Aorta (tissue), 5 donors: ENCODE measurements at regions not wholly inside any gene's neighbourhood (a gene's known extent, or its start where the extent isn't known, plus 50 kb on each side); places are given as distances from the start of the nearest gene placed in this dataset.

Experiments
- ATAC-seq: fragments of 200-7000 bp; cut with Tn5 transposase; one replicate; pipeline ENCODE4 v1.9.1; 2022; ENCODE audit warnings: moderate library complexity; ENCODE audit not compliant: low FRiP score
- DNase-seq, 2 donors: peaks; one replicate each; pipeline ENCODE4 v3.0.0-alpha.2; 2020
- H3K27ac ChIP-seq, 2 donors: one replicate each; pipeline ENCODE4 v1.5.1; 2013; ENCODE audit warnings: low read length in 2 of 2, mild to moderate bottlenecking in 2 of 2, moderate library complexity in 2 of 2, control low read depth in 1 of 2, inconsistent platforms in 1 of 2, low read depth in 1 of 2
- H3K27me3 ChIP-seq, 2 donors: one replicate each; pipeline ENCODE4 v1.6.1; 2013; ENCODE audit warnings: control low read depth in 1 of 2, low read length in 1 of 2, mild to moderate bottlenecking in 1 of 2, moderate library complexity in 1 of 2; ENCODE audit not compliant: insufficient read depth in 2 of 2, control insufficient read depth in 1 of 2
- H3K36me3 ChIP-seq, 2 donors: one replicate each; pipeline ENCODE4 v1.6.1; 2013; ENCODE audit warnings: control low read depth in 1 of 2, low read length in 1 of 2, mild to moderate bottlenecking in 1 of 2; ENCODE audit not compliant: insufficient read depth in 2 of 2, control insufficient read depth in 1 of 2
- H3K4me1 ChIP-seq, 2 donors: one replicate each; pipeline ENCODE4 v1.6.1; 2013; ENCODE audit warnings: low read length in 2 of 2, control low read depth in 1 of 2, mild to moderate bottlenecking in 1 of 2, moderate library complexity in 1 of 2; ENCODE audit not compliant: insufficient read depth in 2 of 2, control insufficient read depth in 1 of 2
- H3K4me3 ChIP-seq, 2 donors: one replicate each; pipeline ENCODE4 v1.5.1; 2013; ENCODE audit warnings: low read length in 2 of 2, control low read depth in 1 of 2, mild to moderate bottlenecking in 1 of 2
- H3K9me3 ChIP-seq: one replicate; pipeline ENCODE4 v1.6.1; 2013; ENCODE audit warnings: mild to moderate bottlenecking, low read length; ENCODE audit not compliant: control insufficient read depth
- WGBS, 2 donors: extraction: QIAGEN DNeasy Blood & Tissue Kit; methylation state at CpG; one replicate each; pipeline ENCODE4 v1.1.7; 2013; 5-methylcytosine and 5-hydroxymethylcytosine counted together
- intact Hi-C, 2 donors: fragments of 100-400 bp; cut with DNase I; formaldehyde crosslinking; loops; one replicate each; pipeline versions ENCODE4 v1.14.2 to v1.15.0; 2022
- donor health status: healthy with polysubstance abuse.
- donor health status: Bipolar disorder and iron deficiency.
- donor health status: DM: no; HTN: no; CAD: no.
- donor health status: DM: no; HTN: no; CAD: no.
- donor health status: DM: yes; HTN: yes; CAD: no.

- Histone ChIP-seq H3K27ac (no peak overlapping the region), H3K4me1 (no peaks in the 10 kb centered on the region), H3K4me3 (no peak overlapping the region), H3K27me3 (no peaks in the 10 kb centered on the region), H3K36me3 (no peaks in the 10 kb centered on the region), H3K9me3 (no peaks in the 10 kb centered on the region)
- intact Hi-C loops = no loop called here
- 74 to 77% methylated on average over 1 of the region's 1 CpG for WGBS, 2 donors
- DNase-seq (no peak), ATAC-seq (no peak)
Measured at GRCh38 chr21:22670148-22670547, 1671.9 kb downstream of the NCAM2 start.

- no peaks in the 10 kb centered on the region for H3K9me3 ChIP-seq
- H3K4me3 ChIP-seq = no peak overlapping the region
- intact Hi-C loops = no loop called here
- no peaks in the 10 kb centered on the region for H3K36me3 ChIP-seq
- no peak for ATAC-seq
- H3K27me3 ChIP-seq = no peaks in the 10 kb centered on the region
- DNase-seq = no peak
- H3K4me1 ChIP-seq = no peaks in the 10 kb centered on the region
- WGBS, 2 donors = 65 to 70% methylated on average over 10 of the region's 10 CpGs
- H3K27ac ChIP-seq = no peak overlapping the region
Measured at GRCh38 chr21:22679207-22679606, 1681.0 kb downstream of the NCAM2 start.

GRCh38 chr21:22691658-22692057 is 1693.4 kb downstream of the NCAM2 start:
- intact Hi-C loops = no loop called here
- no peak for DNase-seq

GRCh38 chr21:22703521-22703920 is 1705.3 kb downstream of the NCAM2 start:
- no peak for ATAC-seq
- H3K4me1 ChIP-seq = no peaks in the 10 kb centered on the region
- H3K4me3 ChIP-seq = no peak overlapping the region
- 68 to 75% methylated on average over 2 of the region's 2 CpGs for WGBS, 2 donors
- no peaks in the 10 kb centered on the region for H3K27me3 ChIP-seq
- H3K9me3 ChIP-seq = no peaks in the 10 kb centered on the region
- intact Hi-C loops = no loop called here
- no peak overlapping the region for H3K27ac ChIP-seq
- DNase-seq = no peak
- no peaks in the 10 kb centered on the region for H3K36me3 ChIP-seq

More at GRCh38 chr21:22691658-22692057, 1693.4 kb downstream of the NCAM2 start:
- ATAC-seq = no peak
- no peaks in the 10 kb centered on the region for H3K4me1 ChIP-seq
- H3K4me3 ChIP-seq = no peak overlapping the region
- no peak overlapping the region for H3K27ac ChIP-seq
- no peaks in the 10 kb centered on the region for H3K27me3 ChIP-seq
- H3K36me3 ChIP-seq = no peaks in the 10 kb centered on the region
- peaks cover 2% of the 10 kb centered on the region for H3K9me3 ChIP-seq

GRCh38 chr21:22710721-22711120 is 1712.5 kb downstream of the NCAM2 start:
- 39% methylated on average over 3 of the region's 3 CpGs for WGBS, 2 donors
- Histone ChIP-seq H3K27me3 (no peaks in the 10 kb centered on the region), H3K4me1 (no peaks in the 10 kb centered on the region), H3K36me3 (no peaks in the 10 kb centered on the region), H3K4me3 (no peak overlapping the region), H3K27ac (no peak overlapping the region), H3K9me3 (no peaks in the 10 kb centered on the region)
- ATAC-seq (no peak), DNase-seq (no peak)
- intact Hi-C loops = no loop called here

- ATAC-seq (no peak), DNase-seq (no peak)
- Histone ChIP-seq H3K27me3 (no peaks in the 10 kb centered on the region), H3K4me1 (no peaks in the 10 kb centered on the region), H3K27ac (no peak overlapping the region), H3K36me3 (no peaks in the 10 kb centered on the region), H3K4me3 (no peak overlapping the region), H3K9me3 (no peaks in the 10 kb centered on the region)
- intact Hi-C loops = no loop called here
Measured at GRCh38 chr21:22711636-22712035, 1713.4 kb downstream of the NCAM2 start.

GRCh38 chr21:22725436-22725835 is 1727.2 kb downstream of the NCAM2 start:
- intact Hi-C loops = no loop called here
- Histone ChIP-seq H3K9me3 (no peaks in the 10 kb centered on the region), H3K27ac (no peak overlapping the region), H3K27me3 (no peaks in the 10 kb centered on the region), H3K4me1 (no peaks in the 10 kb centered on the region), H3K36me3 (no peaks in the 10 kb centered on the region), H3K4me3 (no peak overlapping the region)
- 69 to 74% methylated on average over 3 of the region's 3 CpGs for WGBS, 2 donors
- no peak for ATAC-seq
- no peak for DNase-seq

GRCh38 chr21:22728091-22728490 is 1729.9 kb downstream of the NCAM2 start:
- H3K27me3 ChIP-seq = no peaks in the 10 kb centered on the region
- no peak overlapping the region for H3K4me3 ChIP-seq
- WGBS, 2 donors = 53 to 54% methylated on average over 2 of the region's 2 CpGs
- intact Hi-C loops = no loop called here
- H3K27ac ChIP-seq = no peak overlapping the region
- H3K4me1 ChIP-seq = no peaks in the 10 kb centered on the region
- ATAC-seq (no peak), DNase-seq (no peak)
- H3K9me3 ChIP-seq = peaks cover 1% of the 10 kb centered on the region
- H3K36me3 ChIP-seq = no peaks in the 10 kb centered on the region

GRCh38 chr21:22743085-22743484 is 1744.9 kb downstream of the NCAM2 start:
- H3K27ac ChIP-seq = no peak overlapping the region
- no peak overlapping the region for H3K4me3 ChIP-seq
- H3K9me3 ChIP-seq = no peaks in the 10 kb centered on the region
- DNase-seq = no peak
- H3K36me3 ChIP-seq = no peaks in the 10 kb centered on the region
- H3K4me1 ChIP-seq = no peaks in the 10 kb centered on the region
- intact Hi-C loops = no loop called here
- ATAC-seq = no peak
- H3K27me3 ChIP-seq = no peaks in the 10 kb centered on the region
